DOHH2 (cell line): ENCODE measurements at regions not wholly inside any gene's neighbourhood (a gene's known extent, or its start where the extent isn't known, plus 50 kb on each side); places are given as distances from the start of the nearest gene placed in this dataset.

Source experiments
- H3F3A ChIP-seq: fragments of 200-600 bp; sonication (generic), shearing (Covaris generic); 2 replicates; pipeline ENCODE4 v1.6.0; 2016; ENCODE audit warnings: antibody characterized with exemption, mild to moderate bottlenecking; ENCODE audit not compliant: control insufficient read depth, insufficient read depth
- H3K27ac ChIP-seq: fragments of 200-600 bp; sonication (generic); 2 replicates; pipeline ENCODE4 v1.5.1; 2014; ENCODE audit warnings: low read depth, mild to moderate bottlenecking, low read length, moderate library complexity
- H3K27me3 ChIP-seq: fragments of 200-600 bp; sonication (generic); 2 replicates; pipeline ENCODE4 v1.6.1; 2014; ENCODE audit warnings: mild to moderate bottlenecking, low read length, mixed read lengths; ENCODE audit not compliant: control insufficient read depth
- H3K36me3 ChIP-seq: fragments of 200-600 bp; sonication (generic); 2 replicates; pipeline ENCODE4 v1.6.1; 2014; ENCODE audit warnings: mild to moderate bottlenecking, low read length, moderate library complexity, mixed read lengths; ENCODE audit not compliant: control insufficient read depth
- H3K4me1 ChIP-seq: fragments of 200-600 bp; sonication (generic); 2 replicates; pipeline ENCODE4 v1.6.1; 2014; ENCODE audit warnings: mild to moderate bottlenecking, low read length, mixed read lengths; ENCODE audit not compliant: control insufficient read depth
- H3K4me2 ChIP-seq: fragments of 200-600 bp; sonication (generic); 2 replicates; pipeline ENCODE4 v1.6.0; 2014; ENCODE audit warnings: mild to moderate bottlenecking, low read length, moderate library complexity
- H3K4me3 ChIP-seq: fragments of 200-600 bp; sonication (generic); 2 replicates; pipeline ENCODE4 v1.5.1; 2014; ENCODE audit warnings: mild to moderate bottlenecking, low read length, mixed read lengths
- H3K79me2 ChIP-seq: fragments of 200-600 bp; sonication (generic); 2 replicates; pipeline ENCODE4 v1.6.1; 2014; ENCODE audit warnings: mild to moderate bottlenecking, low read length, mixed read lengths; ENCODE audit not compliant: control insufficient read depth
- H3K9me2 ChIP-seq: fragments of 200-600 bp; sonication (generic); replicated peaks from 2 replicates; pipeline ENCODE4 v1.6.1; 2014; ENCODE audit warnings: mild to moderate bottlenecking, low read length, mixed read lengths; ENCODE audit not compliant: control insufficient read depth
- H3K9me3 ChIP-seq: fragments of 200-600 bp; sonication (generic); 2 replicates; pipeline ENCODE4 v1.6.1; 2014; ENCODE audit warnings: antibody characterized with exemption, low read length, mixed read lengths; ENCODE audit not compliant: control insufficient read depth, insufficient read depth
- H4K20me1 ChIP-seq: fragments of 200-600 bp; sonication (generic); 2 replicates; pipeline ENCODE4 v1.6.0; 2014; ENCODE audit warnings: low read depth, mild to moderate bottlenecking, antibody characterized with exemption, low read length, moderate library complexity; ENCODE audit not compliant: control insufficient read depth, insufficient read depth
- CTCF ChIP-seq: fragments of 200-600 bp; sonication (generic); IDR thresholded peaks from one replicate; pipeline ENCODE4 v1.5.1; 2014; ENCODE audit warnings: antibody characterized with exemption, mild to moderate bottlenecking, low read depth, low read length; ENCODE audit not compliant: poor library complexity, severe bottlenecking
- EZH2phosphoT487 ChIP-seq: fragments of 200-600 bp; sonication (generic); IDR thresholded peaks from 2 replicates; pipeline ENCODE4 v1.6.1; 2017; ENCODE audit warnings: borderline replicate concordance, mild to moderate bottlenecking, antibody characterized with exemption, low read length, moderate library complexity, mixed read lengths

- H3K9me2 ChIP-seq, result no peaks in the 10 kb centered on the region
- no peaks in the 10 kb centered on the region for H3K36me3 ChIP-seq
- H3F3A ChIP-seq, result no peaks in the 10 kb centered on the region
- H3K4me1 ChIP-seq, result peaks cover 29% of the 10 kb centered on the region
- peak overlapping the region; percentile 17 for H3K4me2 ChIP-seq
- TF ChIP-seq EZH2phosphoT487, result no peak
- peak; percentile 89 for TF ChIP-seq CTCF
- no peaks in the 10 kb centered on the region for H4K20me1 ChIP-seq
- no peaks in the 10 kb centered on the region for H3K9me3 ChIP-seq
- H3K79me2 ChIP-seq, result no peaks in the 10 kb centered on the region
- no peak overlapping the region for H3K4me3 ChIP-seq
- 0 out of 2 replicates have a peak overlapping the region, but pooled peaks have one; percentile 5 for H3K27ac ChIP-seq
- no peaks in the 10 kb centered on the region for H3K27me3 ChIP-seq
These were observed 223.5 kb upstream of the PHYHIPL start for GRCh38 chr10:58952747-58953466.

DNA sequence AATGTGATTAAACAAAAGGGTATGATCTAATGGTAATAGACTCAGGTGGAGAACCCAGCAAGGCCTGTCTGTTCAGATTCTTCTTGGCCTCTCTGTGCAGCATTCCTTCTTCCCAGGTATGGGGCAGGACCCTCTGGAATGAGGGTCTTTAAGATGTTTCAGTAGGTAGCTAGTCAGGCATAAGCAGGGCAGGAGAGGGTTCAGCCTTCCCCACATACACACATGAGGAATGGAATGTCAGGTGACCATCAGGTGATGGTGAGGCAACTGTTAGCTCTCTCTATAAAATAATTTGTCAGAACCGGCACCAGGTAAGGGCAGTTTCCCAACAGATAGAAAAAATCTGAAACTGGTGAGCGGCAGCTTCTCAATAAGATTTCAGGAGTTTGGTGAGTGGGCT is 222.3 kb upstream of the PHYHIPL start:
- peaks cover 29% of the 10 kb centered on the region for H3K4me1 ChIP-seq
- TF ChIP-seq EZH2phosphoT487 (no peak), CTCF (no peak)
- no peaks in the 10 kb centered on the region for H3K9me2 ChIP-seq
- H3K4me3 ChIP-seq, result no peak overlapping the region
- H3K79me2 ChIP-seq, result no peaks in the 10 kb centered on the region
- H3K9me3 ChIP-seq, result no peaks in the 10 kb centered on the region
- H3K27me3 ChIP-seq, result no peaks in the 10 kb centered on the region
- H3F3A ChIP-seq, result no peaks in the 10 kb centered on the region
- H4K20me1 ChIP-seq, result no peaks in the 10 kb centered on the region
- no peak overlapping the region for H3K4me2 ChIP-seq
- H3K27ac ChIP-seq, result no peak overlapping the region
- H3K36me3 ChIP-seq, result no peaks in the 10 kb centered on the region

DNA sequence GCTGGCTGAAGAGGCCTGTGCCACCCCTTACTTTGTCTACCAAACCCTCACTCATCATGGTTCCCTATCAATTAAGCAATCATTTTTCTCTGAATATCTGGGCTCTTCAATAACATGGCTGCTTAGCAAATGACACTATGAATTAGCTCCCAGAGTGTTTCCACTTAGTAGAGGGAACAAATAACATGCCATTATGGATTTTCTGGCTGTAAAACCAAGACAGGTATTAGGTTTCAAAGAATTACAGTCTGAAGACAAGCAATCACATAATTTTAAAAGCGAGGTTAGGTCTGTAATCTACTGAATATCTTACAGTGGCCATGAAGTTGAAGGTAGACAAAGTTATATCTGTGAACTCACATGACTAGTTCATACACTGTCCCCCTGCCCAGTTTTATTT is 220.8 kb upstream of the PHYHIPL start:
- Histone ChIP-seq H3K4me3 (no peak overlapping the region), H3K27me3 (no peaks in the 10 kb centered on the region), H3K9me2 (no peaks in the 10 kb centered on the region), H3K79me2 (no peaks in the 10 kb centered on the region), H3F3A (no peaks in the 10 kb centered on the region), H4K20me1 (no peaks in the 10 kb centered on the region), H3K4me1 (peaks cover 29% of the 10 kb centered on the region), H3K27ac (no peak overlapping the region), H3K36me3 (no peaks in the 10 kb centered on the region), H3K4me2 (no peak overlapping the region), H3K9me3 (no peaks in the 10 kb centered on the region)
- TF ChIP-seq CTCF (no peak), EZH2phosphoT487 (no peak)
